ENCODE measurements at regions not wholly inside any gene's neighbourhood (a gene's known extent, or its start where the extent isn't known, plus 50 kb on each side); places are given as distances from the start of the nearest gene placed in this dataset.

- DNase-seq: no peak
Measured at GRCh38 chr4:44914748-44915147, 188.4 kb upstream of the GNPDA2 start.

- no peak for DNase-seq
Measured at GRCh38 chr4:44914223-44914622, 187.9 kb upstream of the GNPDA2 start.

GRCh38 chr4:44912980-44913379 is 186.6 kb upstream of the GNPDA2 start:
- DNase-seq: no peak

GRCh38 chr4:44908565-44908964 is 182.2 kb upstream of the GNPDA2 start:
- DNase-seq: no peak

- DNase-seq: peak; percentile 65
Measured at GRCh38 chr4:44872246-44872645, 145.9 kb upstream of the GNPDA2 start.

GRCh38 chr4:44871133-44871532 is 144.8 kb upstream of the GNPDA2 start:
- DNase-seq: no peak

GRCh38 chr4:44869985-44870384 is 143.6 kb upstream of the GNPDA2 start:
- DNase-seq: no peak

- no peak for DNase-seq
Measured at GRCh38 chr4:44869222-44869882, 143.0 kb upstream of the GNPDA2 start.

GRCh38 chr4:44861756-44862155 is 135.4 kb upstream of the GNPDA2 start:
- DNase-seq: no peak

GRCh38 chr4:44859477-44859876 is 133.1 kb upstream of the GNPDA2 start:
- DNase-seq: no peak

GRCh38 chr4:44848466-44848865 is 122.1 kb upstream of the GNPDA2 start:
- DNase-seq: peak; percentile 58

GRCh38 chr4:44845993-44846392 is 119.6 kb upstream of the GNPDA2 start:
- no peak for DNase-seq

GRCh38 chr4:44845309-44845708 is 119.0 kb upstream of the GNPDA2 start:
- DNase-seq: no peak

GRCh38 chr4:44842531-44842930 is 116.2 kb upstream of the GNPDA2 start:
- no peak for DNase-seq

- DNase-seq: no peak
Measured at GRCh38 chr4:44817930-44818329, 91.6 kb upstream of the GNPDA2 start.

GRCh38 chr4:44806071-44806470 is 79.7 kb upstream of the GNPDA2 start:
- DNase-seq: no peak

GRCh38 chr4:44804301-44804700 is 77.9 kb upstream of the GNPDA2 start:
- DNase-seq: no peak

- no peak for DNase-seq
Measured at GRCh38 chr4:44801384-44801783, 75.0 kb upstream of the GNPDA2 start.

GRCh38 chr4:44791831-44792230 is 65.5 kb upstream of the GNPDA2 start:
- DNase-seq: no peak

- no peak for DNase-seq
Measured at GRCh38 chr4:44777115-44777514, 50.8 kb upstream of the GNPDA2 start.
